Upper lobe of right lung (tissue), 1 donor: ENCODE measurements at regions not wholly inside any gene's neighbourhood (a gene's known extent, or its start where the extent isn't known, plus 50 kb on each side); places are given as distances from the start of the nearest gene placed in this dataset.

Experiments
- ATAC-seq: fragments of 200-7000 bp; cut with Tn5 transposase; one replicate; pipeline ENCODE4 v1.9.1; 2020; ENCODE audit warnings: mild to moderate bottlenecking, moderate library complexity
- DNase-seq: peaks from one replicate; pipeline ENCODE4 v3.0.0-alpha.2; 2020
- H3K27ac ChIP-seq: fragments of 200-600 bp; one replicate; pipeline ENCODE4 v1.8.0; 2022
- H3K27me3 ChIP-seq: fragments of 200-600 bp; one replicate; pipeline ENCODE4 v1.8.0; 2022; ENCODE audit warnings: mild to moderate bottlenecking
- H3K36me3 ChIP-seq: fragments of 200-600 bp; one replicate; pipeline ENCODE4 v1.8.0; 2022
- H3K4me1 ChIP-seq: fragments of 200-600 bp; one replicate; pipeline ENCODE4 v1.8.0; 2022
- H3K4me3 ChIP-seq: fragments of 200-600 bp; one replicate; pipeline ENCODE4 v1.8.0; 2022; ENCODE audit warnings: mild to moderate bottlenecking
- H3K9me3 ChIP-seq: fragments of 200-600 bp; one replicate; pipeline ENCODE4 v1.8.0; 2022
- CTCF ChIP-seq: fragments of 200-600 bp; IDR thresholded peaks from one replicate; pipeline ENCODE4 v1.8.0; 2022; ENCODE audit warnings: antibody characterized with exemption
- intact Hi-C: fragments of 100-400 bp; cut with DNase I; formaldehyde crosslinking; loops from one replicate; pipeline ENCODE4 v1.11.0; 2022
- donor health status: DM: no; HTN: yes; CAD: no; lungs with severe emphysema.

- DNase-seq, result no peak
- no peaks in the 10 kb centered on the region for H3K36me3 ChIP-seq
- no peak overlapping the region for H3K4me3 ChIP-seq
- H3K4me1 ChIP-seq, result no peaks in the 10 kb centered on the region
- no peak overlapping the region for H3K27ac ChIP-seq
- intact Hi-C loops, result no loop called here
- ATAC-seq, result no peak
- TF ChIP-seq CTCF, result no peak
- no peaks in the 10 kb centered on the region for H3K9me3 ChIP-seq
- H3K27me3 ChIP-seq, result no peaks in the 10 kb centered on the region
Observed at GRCh38 chr3:137116619-137117018, 158.8 kb downstream of the IL20RB start.

- H3K27me3 ChIP-seq, result no peaks in the 10 kb centered on the region
- H3K4me1 ChIP-seq, result no peaks in the 10 kb centered on the region
- peak; percentile 78 for ATAC-seq
- no peak for DNase-seq
- H3K36me3 ChIP-seq, result no peaks in the 10 kb centered on the region
- H3K9me3 ChIP-seq, result no peaks in the 10 kb centered on the region
- no peak overlapping the region for H3K4me3 ChIP-seq
- H3K27ac ChIP-seq, result no peak overlapping the region
- intact Hi-C loops, result no loop called here
- peak; percentile 49 for TF ChIP-seq CTCF
Observed at GRCh38 chr3:137121704-137122314, 164.0 kb downstream of the IL20RB start.

GRCh38 chr3:137131081-137131480 is 173.3 kb downstream of the IL20RB start:
- TF ChIP-seq CTCF, result no peak
- Histone ChIP-seq H3K27ac (no peak overlapping the region), H3K4me1 (no peaks in the 10 kb centered on the region), H3K36me3 (no peaks in the 10 kb centered on the region), H3K27me3 (no peaks in the 10 kb centered on the region), H3K4me3 (no peak overlapping the region), H3K9me3 (no peaks in the 10 kb centered on the region)
- ATAC-seq (no peak), DNase-seq (no peak)
- intact Hi-C loops, result no loop called here

- no peaks in the 10 kb centered on the region for H3K27me3 ChIP-seq
- ATAC-seq (no peak), DNase-seq (no peak)
- no peaks in the 10 kb centered on the region for H3K36me3 ChIP-seq
- no peaks in the 10 kb centered on the region for H3K9me3 ChIP-seq
- intact Hi-C loops, result no loop called here
- no peak overlapping the region for H3K4me3 ChIP-seq
- no peak for TF ChIP-seq CTCF
- no peak overlapping the region for H3K27ac ChIP-seq
- H3K4me1 ChIP-seq, result no peaks in the 10 kb centered on the region
Observed at GRCh38 chr3:137134431-137134830, 176.6 kb downstream of the IL20RB start.

GRCh38 chr3:137148406-137148805 is 190.6 kb downstream of the IL20RB start:
- H3K36me3 ChIP-seq, result no peaks in the 10 kb centered on the region
- DNase-seq (no peak), ATAC-seq (no peak)
- intact Hi-C loops, result no loop called here
- H3K9me3 ChIP-seq, result no peaks in the 10 kb centered on the region
- no peak overlapping the region for H3K27ac ChIP-seq
- TF ChIP-seq CTCF, result no peak
- no peaks in the 10 kb centered on the region for H3K4me1 ChIP-seq
- no peaks in the 10 kb centered on the region for H3K27me3 ChIP-seq
- no peak overlapping the region for H3K4me3 ChIP-seq

GRCh38 chr3:137148917-137149316 is 191.1 kb downstream of the IL20RB start:
- H3K27ac ChIP-seq, result no peak overlapping the region
- no peak for TF ChIP-seq CTCF
- H3K4me3 ChIP-seq, result no peak overlapping the region
- ATAC-seq (no peak), DNase-seq (no peak)
- H3K36me3 ChIP-seq, result no peaks in the 10 kb centered on the region
- intact Hi-C loops, result no loop called here
- H3K27me3 ChIP-seq, result no peaks in the 10 kb centered on the region
- no peaks in the 10 kb centered on the region for H3K4me1 ChIP-seq
- no peaks in the 10 kb centered on the region for H3K9me3 ChIP-seq
